22Rv1 (cell line): ENCODE measurements at regions not wholly inside any gene's neighbourhood (a gene's known extent, or its start where the extent isn't known, plus 50 kb on each side); places are given as distances from the start of the nearest gene placed in this dataset.

Experiments
- H3K27ac ChIP-seq: fragments of 450-650 bp; 2 replicates; pipeline ENCODE4 v1.5.1; 2017
- CTCF ChIP-seq: fragments of 450-650 bp; IDR thresholded peaks from 2 replicates; pipeline ENCODE4 v1.5.1; 2017; ENCODE audit warnings: mild to moderate bottlenecking
- ZFX ChIP-seq: fragments of 450-650 bp; IDR thresholded peaks from 2 replicates; pipeline ENCODE4 v1.6.1; 2017; ENCODE audit warnings: antibody characterized with exemption, borderline replicate concordance

GRCh38 chr12:115362339-115362976, 678.5 kb upstream of the TBX3 start:
- no peak overlapping the region for H3K27ac ChIP-seq
- TF ChIP-seq ZFX (no peak), CTCF (no peak)

GRCh38 chr12:115357681-115358080, 673.7 kb upstream of the TBX3 start:
- no peak overlapping the region for H3K27ac ChIP-seq
- TF ChIP-seq ZFX (no peak), CTCF (no peak)

GRCh38 chr12:115355301-115355700, 671.3 kb upstream of the TBX3 start:
- H3K27ac ChIP-seq: no peak overlapping the region
- no peak for TF ChIP-seq ZFX
- TF ChIP-seq CTCF: no peak

- TF ChIP-seq CTCF (no peak), ZFX (no peak)
- no peak overlapping the region for H3K27ac ChIP-seq
Measured at GRCh38 chr12:115354007-115354890, 670.3 kb upstream of the TBX3 start.

- H3K27ac ChIP-seq: no peak overlapping the region
- TF ChIP-seq CTCF (no peak), ZFX (no peak)
Measured at GRCh38 chr12:115353467-115353866, 669.5 kb upstream of the TBX3 start.

- TF ChIP-seq CTCF: no peak
- TF ChIP-seq ZFX: no peak
- no peak overlapping the region for H3K27ac ChIP-seq
Measured at GRCh38 chr12:115351514-115352077, 667.6 kb upstream of the TBX3 start.

- TF ChIP-seq ZFX: no peak
- no peak for TF ChIP-seq CTCF
- H3K27ac ChIP-seq: no peak overlapping the region
Measured at GRCh38 chr12:115349711-115350110, 665.7 kb upstream of the TBX3 start.
